Neural cell (in vitro differentiated cells): ENCODE measurements at regions not wholly inside any gene's neighbourhood (a gene's known extent, or its start where the extent isn't known, plus 50 kb on each side); places are given as distances from the start of the nearest gene placed in this dataset.

ENCODE experiments used
- CTCF ChIP-seq: fragments of 450-650 bp; IDR thresholded peaks from 2 replicates; pipeline ENCODE4 v1.5.1; 2014; ENCODE audit warnings: antibody characterized with exemption, mild to moderate bottlenecking, moderate library complexity; ENCODE audit not compliant: poor library complexity, severe bottlenecking
- EP300 ChIP-seq: fragments of 450-650 bp; conservative IDR thresholded peaks from 2 replicates; pipeline ENCODE4 v1.6.1; 2014; ENCODE audit warnings: antibody characterized with exemption, mild to moderate bottlenecking, moderate library complexity; ENCODE audit not compliant: poor library complexity, severe bottlenecking
- EZH2 ChIP-seq: fragments of 200-600, 300-800 bp; shearing (Covaris generic), sonication (generic); IDR thresholded peaks from 2 replicates; pipeline ENCODE4 v1.6.1; 2014; ENCODE audit warnings: antibody characterized with exemption, low read length, borderline replicate concordance, mild to moderate bottlenecking; ENCODE audit not compliant: insufficient read depth, poor library complexity, severe bottlenecking
- POLR2AphosphoS5 ChIP-seq: IDR thresholded peaks from 2 replicates; pipeline ENCODE4 v1.6.1; 2012
- REST ChIP-seq: IDR thresholded peaks from 2 replicates; pipeline ENCODE4 v1.6.1; 2012; ENCODE audit warnings: borderline replicate concordance

GRCh38 chr6:48996461-48997119 is 466.5 kb downstream of the MMUT start:
- TF ChIP-seq CTCF (no peak), EP300 (no peak), EZH2 (no peak), REST (no peak), POLR2AphosphoS5 (no peak)
